NCI-H1105 (cell line): ENCODE measurements at regions not wholly inside any gene's neighbourhood (a gene's known extent, or its start where the extent isn't known, plus 50 kb on each side); places are given as distances from the start of the nearest gene placed in this dataset.

ENCODE experiments used
- DNase-seq: peaks from one replicate; lab custom pipeline; 2025; lab: John Stamatoyannopoulos, UW

DNA sequence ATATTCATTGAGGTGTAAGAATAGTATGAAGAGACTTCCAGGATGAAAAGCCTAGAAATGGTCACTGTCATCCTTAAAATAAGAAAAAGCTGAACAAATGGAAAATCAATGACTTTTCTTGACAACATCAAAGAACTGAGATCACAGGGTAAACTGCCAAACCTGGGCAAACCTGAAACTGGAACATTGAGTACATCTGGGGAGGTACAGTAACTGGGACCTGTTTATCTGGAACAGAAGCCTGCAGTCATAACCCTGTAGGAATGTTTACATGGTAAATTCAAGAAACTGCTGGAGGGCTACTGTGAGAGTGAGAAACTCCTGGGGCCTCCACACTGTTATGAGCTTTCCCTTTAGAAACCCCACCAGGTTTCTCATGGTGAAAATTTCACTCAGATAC lies 130.1 kb upstream of the PIRT start:
- DNase-seq, result no peak

DNA sequence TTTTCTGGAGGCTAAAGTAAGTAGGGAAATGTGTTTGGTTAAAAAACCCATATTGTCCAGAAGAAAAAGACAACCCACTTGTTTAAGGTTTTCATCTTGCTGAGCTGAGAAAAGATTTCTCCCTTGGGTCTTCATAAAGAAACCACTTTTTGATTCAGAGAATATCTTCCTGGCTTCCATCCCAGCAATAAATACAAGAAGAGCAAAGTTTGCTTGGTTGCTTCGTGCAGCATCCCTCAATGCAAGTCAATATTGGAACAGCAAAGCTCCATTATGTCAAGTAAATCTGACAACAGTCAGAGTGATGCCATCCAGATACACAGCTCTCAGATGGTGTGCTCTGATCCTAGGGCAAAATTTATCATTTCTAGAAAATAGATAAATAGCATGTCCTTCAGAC lies 118.9 kb upstream of the PIRT start:
- no peak for DNase-seq

DNA sequence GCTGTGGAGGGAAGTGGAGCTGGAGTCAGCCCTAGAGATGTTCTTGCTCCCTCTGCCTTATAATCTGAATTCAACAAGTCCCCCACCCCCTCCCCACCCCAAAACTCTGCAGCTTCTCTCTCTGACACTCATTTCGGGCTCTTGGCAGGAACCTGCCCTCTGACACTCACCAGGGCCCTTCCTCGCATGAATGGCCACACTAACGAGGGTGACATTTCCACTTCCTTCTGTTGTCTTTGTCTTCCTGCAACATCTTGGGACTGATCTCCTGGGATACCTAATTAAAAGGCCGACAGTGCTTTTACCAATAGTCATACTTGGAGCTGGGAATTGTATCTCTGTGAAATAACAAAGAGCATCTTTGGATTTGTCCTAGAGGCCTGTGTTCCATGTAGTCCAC lies 106.9 kb upstream of the PIRT start:
- DNase-seq, result no peak

DNA sequence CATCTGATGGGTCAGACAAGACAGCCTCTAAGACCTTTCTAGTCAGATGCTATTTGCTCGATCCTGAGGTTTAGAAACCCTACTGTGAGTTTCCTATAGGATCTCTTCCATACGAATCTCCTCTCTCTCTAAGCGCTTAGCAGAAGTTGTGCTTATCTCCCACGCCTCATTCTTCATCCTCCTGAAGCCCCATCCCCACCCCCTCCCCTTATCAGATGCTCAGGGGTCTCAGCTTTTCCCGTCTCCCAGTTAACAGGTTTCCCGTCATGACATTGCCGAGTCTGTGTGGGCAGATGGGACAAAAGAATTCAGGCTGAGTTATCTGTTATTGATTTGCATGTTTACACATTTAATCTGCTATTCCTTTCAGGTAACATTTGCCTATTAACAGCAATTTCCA lies 99.0 kb upstream of the PIRT start:
- DNase-seq, result no peak

DNA sequence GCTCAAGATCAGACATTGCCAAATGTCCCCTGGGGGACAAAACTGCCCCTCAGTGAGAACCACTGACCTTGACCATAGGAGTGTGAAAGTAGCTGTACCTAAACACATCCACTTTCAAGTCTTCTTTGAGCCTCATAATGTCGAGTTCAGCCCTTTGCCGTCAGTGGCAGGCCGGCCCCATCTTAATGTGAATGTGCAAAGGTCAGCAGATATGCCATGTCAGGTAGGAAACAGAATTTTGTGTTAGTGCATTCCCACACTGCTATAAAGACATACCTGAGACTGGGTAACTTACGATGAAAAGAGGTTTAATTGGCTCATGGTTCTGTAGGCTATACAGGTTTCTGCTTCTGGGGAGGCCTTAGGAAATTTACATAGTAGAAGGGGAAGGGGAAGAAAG lies 95.1 kb upstream of the PIRT start:
- DNase-seq, result no peak

DNA sequence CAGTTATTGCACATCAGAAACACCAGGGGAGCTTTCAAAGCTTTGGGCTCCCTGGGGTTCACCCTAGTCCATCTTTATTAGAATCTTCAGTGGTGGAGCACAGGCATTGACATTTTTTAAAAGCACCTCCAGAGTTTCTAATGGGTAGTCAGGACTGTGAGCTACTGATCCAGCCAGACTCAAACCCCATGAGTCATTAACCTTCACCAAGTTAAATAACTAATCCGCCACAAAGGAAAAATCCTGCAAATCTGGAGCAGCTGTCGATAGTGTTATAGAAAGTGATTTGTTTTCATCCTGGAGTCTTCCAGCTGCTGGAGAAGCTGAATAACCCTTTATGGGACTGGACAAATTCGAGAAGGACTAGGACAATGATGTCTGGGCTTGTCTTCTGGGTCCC lies 93.2 kb upstream of the PIRT start:
- no peak for DNase-seq

DNA sequence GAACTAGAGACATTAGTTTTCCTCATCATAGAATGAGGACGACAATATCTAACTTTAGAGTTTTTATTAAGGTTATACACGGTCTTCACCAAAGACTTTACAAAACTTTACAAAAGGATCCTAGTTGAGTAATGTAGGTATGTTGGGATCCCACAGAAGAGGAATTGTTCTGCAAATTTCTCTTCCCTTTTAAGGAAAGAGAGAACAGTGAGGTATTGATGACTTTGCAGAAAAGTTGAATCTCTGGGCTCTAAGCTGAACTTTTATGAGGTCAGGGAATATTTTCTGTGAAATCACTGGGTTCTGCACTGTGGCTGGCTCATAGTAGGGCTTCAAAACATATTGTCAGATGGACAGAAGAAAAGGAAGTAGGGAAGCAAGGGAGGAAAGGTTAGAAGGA lies 89.8 kb upstream of the PIRT start:
- no peak for DNase-seq

DNA sequence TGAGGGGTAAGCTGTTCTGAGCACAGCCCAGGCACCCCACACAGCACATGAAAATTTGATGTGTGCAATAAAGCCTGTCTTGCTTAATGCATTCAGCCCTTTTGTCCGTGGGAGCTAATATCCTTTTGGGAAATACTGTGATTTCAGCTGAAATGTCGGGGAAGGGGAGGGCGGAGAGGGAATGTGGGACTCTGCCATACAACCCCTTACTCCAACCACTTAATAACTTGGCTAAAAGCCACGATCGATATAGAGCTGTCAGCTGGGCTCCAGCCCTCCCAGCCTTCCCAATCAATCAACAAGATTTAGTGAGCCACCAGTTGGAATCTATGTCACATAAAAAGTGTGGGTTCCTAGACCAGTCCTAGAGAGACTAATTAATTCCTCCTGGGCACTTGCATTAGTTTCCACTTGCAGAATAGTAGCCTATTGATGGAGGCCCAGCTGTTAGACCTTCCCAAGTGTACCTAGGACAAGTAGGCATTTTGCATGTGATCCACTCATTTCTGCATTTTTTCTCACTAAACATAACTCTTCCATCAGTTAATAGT lies 82.7 kb upstream of the PIRT start:
- no peak for DNase-seq

DNA sequence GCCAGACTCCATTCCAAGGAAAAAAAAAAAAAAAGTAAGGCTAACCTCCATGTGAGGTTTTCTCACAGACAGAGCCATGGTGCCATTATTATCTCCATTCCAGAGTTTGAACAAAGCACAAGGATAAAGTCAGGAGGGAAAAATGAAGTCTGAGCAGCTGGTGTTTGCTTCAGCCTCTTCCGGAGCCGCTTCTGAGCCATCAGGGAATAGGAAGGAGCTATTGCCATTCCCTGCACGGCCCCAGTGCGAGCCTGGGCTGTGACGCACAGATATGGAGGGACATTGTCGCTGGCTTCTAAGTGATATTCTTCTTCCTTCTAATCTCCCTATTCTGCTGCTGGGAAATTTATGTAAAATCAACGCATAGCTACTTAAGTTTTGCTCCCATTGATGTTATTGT lies 69.5 kb upstream of the PIRT start:
- no peak for DNase-seq

DNA sequence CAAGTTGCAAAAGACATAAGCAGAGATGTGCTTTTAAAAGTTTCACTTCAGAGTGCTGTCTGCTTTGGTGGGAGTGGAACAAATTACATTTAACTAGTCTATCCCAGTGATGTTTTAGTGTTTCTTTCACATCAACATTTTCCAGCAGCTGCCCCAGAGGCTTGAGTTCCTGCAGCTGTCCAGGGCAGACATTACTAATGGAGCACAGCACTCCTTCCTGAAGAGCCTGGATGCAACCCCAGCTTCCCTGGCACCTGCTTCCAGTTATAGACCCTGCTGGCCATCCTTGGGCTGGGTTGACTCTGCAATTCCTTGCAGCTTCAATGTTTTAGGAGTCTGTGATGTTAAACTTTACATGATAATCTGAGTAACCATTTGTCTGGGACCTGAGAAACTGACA lies 61.4 kb upstream of the PIRT start:
- no peak for DNase-seq

DNA sequence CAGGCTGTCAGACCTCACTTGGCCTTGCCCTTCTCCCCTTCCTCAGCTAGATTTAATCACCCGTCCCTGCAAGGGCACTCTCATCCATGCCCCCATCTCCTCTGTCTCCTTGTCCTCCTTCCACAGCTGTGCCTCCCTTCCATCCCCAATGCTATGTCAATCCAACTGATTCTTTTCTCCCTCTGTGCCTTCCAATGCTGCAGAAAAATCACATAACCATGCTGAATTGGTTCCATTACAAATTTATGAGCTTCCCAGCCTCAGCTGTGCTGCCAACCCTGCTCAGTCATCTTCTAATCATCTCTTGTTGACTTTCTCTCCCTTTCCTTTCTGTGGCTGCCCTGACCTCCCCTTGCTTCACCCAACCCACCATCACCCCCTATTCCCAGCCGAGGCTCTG lies 56.3 kb upstream of the PIRT start:
- DNase-seq, result no peak

DNA sequence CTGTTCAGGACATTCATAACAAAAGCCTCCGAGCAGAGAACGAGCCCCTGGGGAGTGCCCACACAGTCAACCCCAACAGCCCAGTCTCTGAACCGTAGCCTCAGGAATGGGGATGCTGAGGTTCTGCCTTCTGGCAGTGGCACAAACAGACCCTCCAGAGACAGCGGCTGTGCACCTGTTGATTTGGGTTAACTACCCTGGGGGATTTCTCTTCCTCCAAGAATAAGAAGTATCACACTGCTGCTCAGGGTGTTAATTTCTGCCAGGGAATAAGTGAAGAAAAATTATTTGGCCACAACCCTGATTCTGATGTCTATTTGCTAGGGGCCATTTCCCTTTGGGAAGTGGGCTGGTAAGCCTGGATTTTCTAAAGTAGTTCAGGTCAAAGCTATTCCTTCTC lies 51.0 kb upstream of the PIRT start:
- no peak for DNase-seq
